HG03060 (cell line): ENCODE measurements at regions not wholly inside any gene's neighbourhood (a gene's known extent, or its start where the extent isn't known, plus 50 kb on each side); places are given as distances from the start of the nearest gene placed in this dataset.

Source experiments
- ATAC-seq: cut with Tn5 transposase; IDR thresholded peaks from one replicate; pipeline ENCODE4 v1.9.1; 2021; ENCODE audit warnings: low read depth, moderate number of reproducible peaks; ENCODE audit not compliant: unreplicated experiment

GRCh38 chr18:60656553-60656952, 284.0 kb upstream of the MC4R start:
- ATAC-seq, result no peak

- no peak for ATAC-seq
Measured at GRCh38 chr18:60662491-60662890, 289.9 kb upstream of the MC4R start.

- no peak for ATAC-seq
Measured at GRCh38 chr18:60663060-60663989, 290.8 kb upstream of the MC4R start.

GRCh38 chr18:60664736-60665135, 292.2 kb upstream of the MC4R start:
- ATAC-seq, result no peak

GRCh38 chr18:60667016-60667415, 294.4 kb upstream of the MC4R start:
- no peak for ATAC-seq

GRCh38 chr18:60668583-60668982, 296.0 kb upstream of the MC4R start:
- ATAC-seq, result no peak

- no peak for ATAC-seq
Measured at GRCh38 chr18:60669938-60670337, 297.4 kb upstream of the MC4R start.

- no peak for ATAC-seq
Measured at GRCh38 chr18:60671021-60671420, 298.4 kb upstream of the MC4R start.

GRCh38 chr18:60675126-60675525, 302.6 kb upstream of the MC4R start:
- no peak for ATAC-seq

GRCh38 chr18:60675801-60676200, 303.2 kb upstream of the MC4R start:
- ATAC-seq, result no peak

GRCh38 chr18:60676815-60677214, 304.2 kb upstream of the MC4R start:
- ATAC-seq, result no peak

GRCh38 chr18:60684843-60685513, 312.4 kb upstream of the MC4R start:
- ATAC-seq, result no peak

GRCh38 chr18:60686142-60686541, 313.6 kb upstream of the MC4R start:
- no peak for ATAC-seq

- ATAC-seq, result no peak
Measured at GRCh38 chr18:60691061-60691460, 318.5 kb upstream of the MC4R start.

GRCh38 chr18:60693426-60693825, 320.9 kb upstream of the MC4R start:
- no peak for ATAC-seq

GRCh38 chr18:60698901-60699300, 326.3 kb upstream of the MC4R start:
- ATAC-seq, result no peak

GRCh38 chr18:60722742-60723141, 350.2 kb upstream of the MC4R start:
- ATAC-seq, result no peak

GRCh38 chr18:60732143-60732542, 359.6 kb upstream of the MC4R start:
- no peak for ATAC-seq

- no peak for ATAC-seq
Measured at GRCh38 chr18:60739212-60739611, 366.6 kb upstream of the MC4R start.

GRCh38 chr18:60740313-60740712, 367.7 kb upstream of the MC4R start:
- no peak for ATAC-seq

GRCh38 chr18:60746491-60746890, 373.9 kb upstream of the MC4R start:
- no peak for ATAC-seq

- no peak for ATAC-seq
Measured at GRCh38 chr18:60746919-60747318, 374.3 kb upstream of the MC4R start.
